Breast epithelium (tissue), 3 donors: ENCODE measurements at regions not wholly inside any gene's neighbourhood (a gene's known extent, or its start where the extent isn't known, plus 50 kb on each side); places are given as distances from the start of the nearest gene placed in this dataset.
"Not testable (repeated sequence)": the region's sequence is repeated elsewhere in the genome, so short reads cannot be mapped to it uniquely, and the experiment has no call there.

Experiments used
- POLR2A ChIP-seq: fragments of 450-650 bp; IDR thresholded peaks from one replicate; pipeline ENCODE4 v1.6.1; 2016; ENCODE audit warnings: antibody characterized with exemption, mild to moderate bottlenecking, moderate library complexity
- POLR2AphosphoS5 ChIP-seq, 3 donors: sonication (generic); formaldehyde crosslinking; IDR thresholded peaks; one replicate each; pipeline ENCODE4 v1.6.1; 2017; ENCODE audit warnings: antibody characterized with exemption in 3 of 3
- TF ChIP-seq, protein P1 (sequence below), 3 donors: fragments of 450-650 bp; IDR thresholded peaks; one replicate each; pipeline ENCODE4 v1.5.1; 2016 to 2017; ENCODE audit warnings: antibody characterized with exemption in 3 of 3, mild to moderate bottlenecking in 3 of 3, moderate library complexity in 3 of 3

DNA sequence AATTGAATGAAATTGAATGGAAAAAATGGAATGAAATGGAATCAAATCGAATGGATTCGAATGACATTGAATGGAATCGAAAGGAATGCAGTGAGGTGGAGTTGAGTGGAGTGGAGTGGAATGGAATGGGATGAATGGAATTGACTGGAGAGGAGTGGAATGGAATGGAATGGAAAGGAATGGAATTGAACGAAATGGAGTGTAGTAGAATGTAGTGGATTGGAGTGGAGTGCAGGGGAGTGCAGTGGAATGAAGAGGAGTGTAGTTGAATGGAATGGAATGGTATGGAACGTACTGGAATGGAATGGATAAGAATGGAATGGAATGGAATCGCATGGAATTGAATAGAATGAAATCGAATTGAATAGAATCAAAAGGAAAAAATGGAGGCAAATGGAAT is 1047.3 kb downstream of the CDY1 start:
- not testable (repeated sequence) for TF ChIP-seq POLR2A; POLR2AphosphoS5 (IDR thresholded peaks at IDR 0.05)
- TF ChIP-seq, protein P1, sequence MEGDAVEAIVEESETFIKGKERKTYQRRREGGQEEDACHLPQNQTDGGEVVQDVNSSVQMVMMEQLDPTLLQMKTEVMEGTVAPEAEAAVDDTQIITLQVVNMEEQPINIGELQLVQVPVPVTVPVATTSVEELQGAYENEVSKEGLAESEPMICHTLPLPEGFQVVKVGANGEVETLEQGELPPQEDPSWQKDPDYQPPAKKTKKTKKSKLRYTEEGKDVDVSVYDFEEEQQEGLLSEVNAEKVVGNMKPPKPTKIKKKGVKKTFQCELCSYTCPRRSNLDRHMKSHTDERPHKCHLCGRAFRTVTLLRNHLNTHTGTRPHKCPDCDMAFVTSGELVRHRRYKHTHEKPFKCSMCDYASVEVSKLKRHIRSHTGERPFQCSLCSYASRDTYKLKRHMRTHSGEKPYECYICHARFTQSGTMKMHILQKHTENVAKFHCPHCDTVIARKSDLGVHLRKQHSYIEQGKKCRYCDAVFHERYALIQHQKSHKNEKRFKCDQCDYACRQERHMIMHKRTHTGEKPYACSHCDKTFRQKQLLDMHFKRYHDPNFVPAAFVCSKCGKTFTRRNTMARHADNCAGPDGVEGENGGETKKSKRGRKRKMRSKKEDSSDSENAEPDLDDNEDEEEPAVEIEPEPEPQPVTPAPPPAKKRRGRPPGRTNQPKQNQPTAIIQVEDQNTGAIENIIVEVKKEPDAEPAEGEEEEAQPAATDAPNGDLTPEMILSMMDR (IDR thresholded peaks at IDR 0.05): not testable (repeated sequence)
